ENCODE measurements at regions not wholly inside any gene's neighbourhood (a gene's known extent, or its start where the extent isn't known, plus 50 kb on each side); places are given as distances from the start of the nearest gene placed in this dataset.

GRCh38 chr13:42658019-42658418 is 84.1 kb downstream of the TNFSF11 start:
- no peak for DNase-seq (ENCODE audit: low spot score)

DNA sequence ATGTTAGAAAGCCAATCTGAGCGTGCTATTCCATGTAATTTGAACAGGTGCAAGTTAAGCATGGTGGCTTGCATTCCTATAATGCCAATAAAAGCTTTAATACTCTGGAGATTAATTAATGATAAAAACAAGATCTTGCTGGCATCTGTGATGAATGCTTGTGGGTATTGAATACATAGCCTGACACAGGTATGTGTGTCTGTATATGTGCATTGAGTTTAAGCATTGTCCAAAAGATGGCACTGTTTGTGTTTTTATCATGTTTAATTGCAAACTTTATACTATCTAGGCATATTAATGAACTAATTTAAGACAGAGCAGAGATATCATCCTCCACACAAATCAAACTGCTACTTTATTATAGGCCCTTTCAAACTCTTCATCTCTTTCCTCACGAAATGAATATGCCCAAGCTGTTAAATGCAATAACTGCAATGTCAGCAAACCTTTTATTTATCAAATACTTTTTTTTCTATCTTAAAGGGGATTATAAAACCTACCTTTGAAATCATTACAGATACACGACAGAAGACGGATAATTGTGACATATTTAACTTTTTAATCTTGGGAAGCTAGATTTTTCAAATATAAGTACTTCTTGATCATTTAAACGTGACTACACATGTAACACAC is 86.5 kb downstream of the TNFSF11 start:
- DNase-seq (ENCODE audit: low spot score): no peak

DNA sequence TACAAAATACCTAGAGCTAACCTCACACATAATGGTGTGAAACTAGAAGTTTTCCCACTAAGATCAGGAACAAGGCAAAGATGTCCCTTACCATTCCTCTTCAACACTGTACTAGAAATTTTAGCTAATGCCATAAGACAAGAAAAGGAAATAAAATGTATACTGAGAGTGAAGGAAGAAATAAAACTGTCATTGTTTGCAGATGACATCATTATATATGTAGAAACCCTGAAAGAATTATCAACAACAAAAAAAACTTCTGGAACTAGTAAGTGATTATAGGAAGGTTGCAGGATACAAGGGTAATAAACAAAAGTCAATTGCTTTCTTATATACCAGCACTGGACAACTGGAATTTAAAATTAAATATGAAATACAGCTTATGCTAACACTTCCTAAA is 93.7 kb downstream of the TNFSF11 start:
- no peak for DNase-seq (ENCODE audit: low spot score)

GRCh38 chr13:42671502-42671901 is 97.5 kb downstream of the TNFSF11 start:
- DNase-seq (ENCODE audit: low spot score): no peak

DNA sequence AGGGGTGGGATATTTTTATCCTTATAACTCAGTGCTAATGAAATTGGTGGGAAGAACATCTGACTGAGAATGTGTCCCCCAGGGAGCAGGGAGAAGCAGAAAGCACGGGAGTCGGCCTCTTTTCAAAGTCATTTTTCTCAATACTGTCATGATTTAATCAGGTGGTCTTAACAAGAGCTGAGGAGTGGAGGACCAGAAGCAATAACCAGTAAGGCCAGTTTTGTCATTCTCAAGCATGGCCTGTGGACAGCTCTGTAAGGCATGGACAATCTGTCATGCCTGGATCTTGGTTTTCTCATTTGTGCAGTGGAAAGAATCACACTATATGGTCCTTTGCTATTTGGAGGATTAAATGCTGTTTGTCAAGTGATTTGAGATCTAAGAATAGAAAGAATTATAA is 99.7 kb downstream of the TNFSF11 start:
- no peak for DNase-seq (ENCODE audit: low spot score)

DNA sequence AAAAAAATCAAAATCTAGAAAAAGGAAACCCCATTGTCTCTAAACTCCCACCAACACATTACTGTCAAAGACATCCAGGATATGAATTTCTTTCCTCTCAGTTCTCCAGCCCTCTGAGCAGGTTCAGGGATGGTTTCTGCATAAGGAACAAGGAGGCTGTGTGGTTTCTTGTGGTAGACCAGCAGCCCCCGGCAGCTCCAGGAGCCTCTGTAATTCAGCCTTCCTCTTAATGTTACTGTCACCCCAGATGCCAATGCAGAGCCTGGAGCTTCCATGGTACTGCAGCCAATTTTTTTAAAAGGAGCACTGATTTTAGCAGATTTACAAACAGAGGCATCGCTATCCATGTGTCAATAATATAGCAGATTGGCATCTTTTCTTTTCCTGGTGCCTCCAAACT is 100.6 kb upstream of the FAM216B start:
- no peak for DNase-seq (ENCODE audit: low spot score)

GRCh38 chr13:42681326-42682100 is 99.9 kb upstream of the FAM216B start:
- DNase-seq (ENCODE audit: low spot score): no peak

DNA sequence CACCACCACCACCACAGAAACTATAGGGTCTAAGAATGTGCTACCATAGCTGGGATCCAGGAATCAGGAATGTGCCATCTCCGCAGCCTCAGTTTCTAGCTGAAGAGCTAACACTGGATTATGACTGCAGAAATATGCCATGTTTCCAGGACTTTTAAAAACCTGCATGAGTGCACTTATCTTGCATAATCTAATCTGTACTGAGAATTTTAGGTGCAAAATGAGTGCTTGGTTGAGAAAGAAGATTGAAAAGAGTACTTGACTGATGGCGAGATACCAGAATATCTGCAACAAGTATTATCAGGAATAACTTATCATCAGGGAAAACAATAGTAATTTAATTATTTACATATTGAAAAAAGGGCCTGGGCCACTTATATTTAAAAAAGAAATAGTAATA is 97.2 kb upstream of the FAM216B start:
- DNase-seq (ENCODE audit: low spot score): no peak

DNA sequence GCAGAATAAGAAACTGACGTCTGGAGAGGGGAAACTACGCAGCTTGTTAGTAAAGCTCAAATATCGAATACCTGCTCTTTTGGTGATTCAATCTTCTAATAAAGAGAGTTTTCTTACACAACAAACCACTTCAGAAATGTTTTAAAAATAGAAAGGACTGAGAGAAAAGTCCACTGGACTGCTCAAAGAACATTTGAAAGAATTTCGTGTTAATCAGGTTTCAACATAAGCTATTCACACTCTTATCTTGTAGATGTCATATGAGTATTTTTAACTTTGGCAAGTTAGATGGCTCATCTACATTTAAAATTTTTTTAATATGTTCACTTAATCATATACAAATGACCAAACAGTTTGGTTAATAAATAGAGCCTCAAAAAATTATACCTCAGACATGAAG is 95.6 kb upstream of the FAM216B start:
- DNase-seq (ENCODE audit: low spot score): no peak

- no peak for DNase-seq (ENCODE audit: low spot score)
Observed at GRCh38 chr13:42686165-42686564, 95.2 kb upstream of the FAM216B start.

DNA sequence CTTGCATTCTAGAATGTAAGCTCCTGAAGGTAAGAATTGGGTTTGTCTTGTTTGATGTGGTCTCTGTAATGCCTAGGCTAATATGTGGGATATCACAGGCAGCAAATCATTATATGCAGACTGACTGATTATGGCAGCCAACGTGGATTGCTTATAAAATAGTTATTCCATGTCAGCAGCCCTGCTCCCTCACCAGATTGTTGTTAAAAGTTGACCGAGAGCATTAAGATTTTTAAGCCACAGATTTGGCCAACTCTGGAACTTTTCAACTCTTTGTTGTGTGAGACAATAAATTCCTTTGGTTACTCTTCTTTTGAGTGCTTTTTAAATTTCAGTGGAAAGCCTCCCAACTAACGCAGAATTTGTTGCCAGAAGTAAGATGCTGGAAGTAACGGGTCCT is 92.6 kb upstream of the FAM216B start:
- no peak for DNase-seq (ENCODE audit: low spot score)

DNA sequence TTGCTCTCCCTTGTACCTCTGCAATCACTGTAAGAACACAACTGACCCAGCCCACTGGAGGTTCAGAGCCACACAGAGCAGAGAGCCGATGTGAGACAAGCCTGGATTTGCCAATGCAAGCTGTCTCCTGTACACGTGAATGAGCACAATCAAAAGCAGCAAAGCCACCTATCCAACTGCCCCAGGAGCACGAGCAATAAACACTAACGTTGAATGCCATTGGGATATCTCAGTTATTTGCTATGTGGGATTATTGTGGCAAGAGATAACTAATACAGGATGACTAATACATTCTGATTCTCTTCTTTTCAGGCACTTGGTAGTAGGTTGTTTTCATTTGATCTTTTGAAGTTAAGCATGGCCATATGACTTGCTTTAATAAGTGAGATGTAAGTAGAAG is 85.2 kb upstream of the FAM216B start:
- peak; percentile 50 for DNase-seq (ENCODE audit: low spot score)

- DNase-seq (ENCODE audit: low spot score): no peak
Observed at GRCh38 chr13:42699912-42700311, 81.5 kb upstream of the FAM216B start.

DNA sequence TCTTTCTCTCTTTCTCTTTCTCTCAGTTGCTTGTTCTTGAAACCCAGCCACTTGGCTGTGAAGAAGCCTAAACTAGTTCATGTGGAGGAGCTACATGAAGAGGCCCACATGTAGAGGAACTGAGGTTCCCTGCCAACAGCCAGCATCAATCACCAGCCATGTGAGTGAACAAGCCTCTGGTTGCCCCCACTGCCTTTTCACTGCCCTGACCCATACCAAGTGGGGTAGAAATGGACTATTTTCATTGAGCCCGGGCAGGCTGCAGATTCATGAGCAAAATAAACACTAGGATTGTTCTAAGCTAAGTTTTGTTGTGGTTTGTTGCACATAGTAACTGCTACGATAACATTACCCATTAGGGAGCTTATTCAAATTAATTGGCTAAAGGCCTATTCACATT is 78.7 kb upstream of the FAM216B start:
- no peak for DNase-seq (ENCODE audit: low spot score)

DNA sequence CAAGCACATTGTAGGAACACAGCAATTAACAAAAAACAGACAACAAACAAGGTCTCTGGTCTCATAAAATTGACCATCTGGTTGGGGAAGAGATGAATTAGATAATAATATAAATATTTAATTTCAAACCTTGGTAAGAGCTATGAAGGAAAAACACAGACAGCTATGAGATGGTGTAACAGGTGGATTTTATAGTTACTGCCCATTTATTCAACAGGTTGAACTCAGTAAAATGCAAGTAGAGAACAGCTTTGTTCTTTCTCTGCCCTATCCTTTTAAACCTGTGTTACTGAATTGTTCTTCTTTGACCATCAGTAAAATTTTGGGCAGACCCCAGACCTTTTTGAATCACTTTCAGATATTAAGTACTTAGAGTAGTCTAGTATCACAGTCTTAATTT is 77.6 kb upstream of the FAM216B start:
- no peak for DNase-seq (ENCODE audit: low spot score)

- DNase-seq (ENCODE audit: low spot score): no peak
Observed at GRCh38 chr13:42706286-42706685, 75.1 kb upstream of the FAM216B start.

GRCh38 chr13:42707048-42707447 is 74.3 kb upstream of the FAM216B start:
- no peak for DNase-seq (ENCODE audit: low spot score)

DNA sequence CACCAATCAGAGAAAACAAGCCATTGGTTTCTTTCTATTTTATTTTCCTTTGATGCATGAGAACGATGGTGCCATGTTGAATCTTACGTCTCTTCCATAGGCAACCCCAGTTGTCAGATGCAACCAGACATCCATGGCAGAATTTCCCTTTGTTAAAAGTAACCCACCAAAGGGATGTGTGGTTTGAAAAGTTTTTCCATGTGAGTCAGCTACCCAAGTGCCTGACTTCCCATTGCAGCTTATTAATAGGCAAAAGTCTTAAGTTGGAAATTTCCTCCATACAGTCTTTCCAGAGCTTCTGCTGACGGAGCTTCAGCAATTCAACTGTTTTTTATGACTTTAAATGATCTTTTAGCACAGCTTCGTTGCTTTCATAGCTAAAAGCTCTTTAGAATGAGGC is 73.8 kb upstream of the FAM216B start:
- DNase-seq (ENCODE audit: low spot score): peak; percentile 4

- DNase-seq (ENCODE audit: low spot score): no peak
Observed at GRCh38 chr13:42708391-42708790, 73.0 kb upstream of the FAM216B start.

- DNase-seq (ENCODE audit: low spot score): no peak
Observed at GRCh38 chr13:42709276-42709675, 72.1 kb upstream of the FAM216B start.

DNA sequence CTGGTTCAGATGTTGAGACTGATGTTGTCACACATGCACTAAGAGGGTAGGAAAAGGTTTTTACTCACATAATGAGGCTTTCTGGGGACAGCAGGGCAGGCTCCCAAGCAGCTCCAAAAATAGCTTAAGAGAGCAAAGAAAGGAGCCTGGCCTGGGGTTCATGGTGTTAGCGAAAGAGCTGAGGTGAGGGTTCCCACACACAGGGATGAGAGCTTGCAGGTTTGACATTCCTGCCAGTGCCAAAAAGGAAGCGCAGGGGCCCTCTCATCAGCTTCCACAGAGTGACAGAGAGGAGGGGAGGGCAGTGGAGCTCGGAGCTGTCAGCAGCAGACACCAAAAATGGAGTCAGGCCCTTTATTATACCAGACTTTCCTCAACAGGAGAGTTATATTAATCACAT is 65.5 kb upstream of the FAM216B start:
- no peak for DNase-seq (ENCODE audit: low spot score)

DNA sequence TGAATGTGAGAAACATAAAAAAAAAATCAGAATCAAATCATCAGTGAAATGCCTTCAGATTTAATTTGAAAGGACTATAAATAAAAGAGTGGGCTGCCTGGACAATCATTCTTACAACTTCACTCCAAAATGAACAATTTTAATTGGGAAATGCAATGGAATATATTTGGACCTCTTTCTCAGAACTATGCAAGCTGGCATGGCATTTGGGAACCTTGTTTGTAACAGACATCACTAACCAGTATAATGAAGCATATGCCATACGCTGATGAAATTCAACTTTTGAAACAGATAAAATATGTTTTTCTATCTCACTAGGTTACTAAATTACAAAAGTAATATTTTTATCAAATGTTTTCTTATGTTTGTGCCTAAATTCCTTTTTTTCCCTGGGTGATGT is 64.2 kb upstream of the FAM216B start:
- no peak for DNase-seq (ENCODE audit: low spot score)

GRCh38 chr13:42720113-42720857 is 61.1 kb upstream of the FAM216B start:
- peak; percentile 39 for DNase-seq (ENCODE audit: low spot score)

Data from kidney tubule cell (primary cell).